Kidney (tissue), 13 donors: ENCODE measurements at regions not wholly inside any gene's neighbourhood (a gene's known extent, or its start where the extent isn't known, plus 50 kb on each side); places are given as distances from the start of the nearest gene placed in this dataset.

Source experiments
- DNase-seq, 5 donors: peaks; one replicate each; pipeline ENCODE4 v3.0.0-alpha.2; 2013 to 2020
- FAIRE-seq: peaks from 2 replicates; lab custom pipeline; 2012; peaks lifted over from hg19 to GRCh38; lab: Jason Lieb, UNC
- H3K27ac ChIP-seq, 2 donors: one replicate each; pipeline ENCODE4 v1.7.0; 2013; ENCODE audit warnings: low read depth in 2 of 2, low read length in 2 of 2, inconsistent platforms in 1 of 2
- H3K27me3 ChIP-seq: one replicate; pipeline ENCODE4 v1.7.1; 2013; ENCODE audit warnings: low read length, inconsistent platforms; ENCODE audit not compliant: control insufficient read depth, insufficient read depth
- H3K36me3 ChIP-seq, 3 donors: one replicate each; pipeline versions ENCODE4 v1.7.0 to v1.7.1; 2013; ENCODE audit warnings: low read length in 3 of 3, control low read depth in 1 of 3, inconsistent platforms in 1 of 3; ENCODE audit not compliant: insufficient read depth in 3 of 3, control insufficient read depth in 2 of 3
- H3K4me1 ChIP-seq, 3 donors: one replicate each; pipeline versions ENCODE4 v1.7.0 to v1.7.1; 2013; ENCODE audit warnings: low read length in 3 of 3, inconsistent platforms in 1 of 3, low read depth in 1 of 3; ENCODE audit not compliant: control insufficient read depth in 2 of 3, insufficient read depth in 2 of 3
- H3K4me3 ChIP-seq, 3 donors: one replicate each; pipeline versions ENCODE4 v1.7.0 to v1.8.1; 2013; ENCODE audit warnings: low read length in 3 of 3, control low read depth in 1 of 3, inconsistent platforms in 1 of 3
- H3K9ac ChIP-seq, 3 donors: one replicate each; pipeline versions ENCODE4 v1.7.0 to v1.7.1; 2013; ENCODE audit warnings: low read length in 3 of 3, control low read depth in 1 of 3, inconsistent platforms in 1 of 3
- H3K9me3 ChIP-seq, 3 donors: one replicate each; pipeline versions ENCODE4 v1.7.0 to v1.7.1; 2013; ENCODE audit warnings: low read length in 3 of 3, control low read depth in 1 of 3, inconsistent platforms in 1 of 3; ENCODE audit not compliant: control insufficient read depth in 2 of 3, insufficient read depth in 1 of 3
- intact Hi-C: fragments of 100-400 bp; cut with DNase I; formaldehyde crosslinking; loops from one replicate; pipeline ENCODE4 v1.11.1; 2022
- TF ChIP-seq, protein P1 (sequence below): IDR thresholded peaks from 3 replicates; pipeline ENCODE4 v1.5.1; 2012; ENCODE audit warnings: mild to moderate bottlenecking, moderate library complexity, borderline replicate concordance; ENCODE audit not compliant: insufficient read depth; ENCODE audit errors: extremely low read depth
- donor health status: control.
- donor health status: control.
- donor health status: control.
- donor health status: control.
- donor health status: control.
- donor health status: DM: yes; HTN: yes; CAD: no.
- donor health status: Normal renal cell carcinoma (clear cell type).

- H3K9me3 ChIP-seq: no peaks in the 10 kb centered on the region
- H3K9ac ChIP-seq: no peak overlapping the region
- intact Hi-C loops: no loop called here
- H3K27ac ChIP-seq: no peak overlapping the region
- DNase-seq (no peak), FAIRE-seq (no peak)
- no peaks in the 10 kb centered on the region for H3K36me3 ChIP-seq
- H3K4me3 ChIP-seq: no peak overlapping the region
- TF ChIP-seq, protein P1, sequence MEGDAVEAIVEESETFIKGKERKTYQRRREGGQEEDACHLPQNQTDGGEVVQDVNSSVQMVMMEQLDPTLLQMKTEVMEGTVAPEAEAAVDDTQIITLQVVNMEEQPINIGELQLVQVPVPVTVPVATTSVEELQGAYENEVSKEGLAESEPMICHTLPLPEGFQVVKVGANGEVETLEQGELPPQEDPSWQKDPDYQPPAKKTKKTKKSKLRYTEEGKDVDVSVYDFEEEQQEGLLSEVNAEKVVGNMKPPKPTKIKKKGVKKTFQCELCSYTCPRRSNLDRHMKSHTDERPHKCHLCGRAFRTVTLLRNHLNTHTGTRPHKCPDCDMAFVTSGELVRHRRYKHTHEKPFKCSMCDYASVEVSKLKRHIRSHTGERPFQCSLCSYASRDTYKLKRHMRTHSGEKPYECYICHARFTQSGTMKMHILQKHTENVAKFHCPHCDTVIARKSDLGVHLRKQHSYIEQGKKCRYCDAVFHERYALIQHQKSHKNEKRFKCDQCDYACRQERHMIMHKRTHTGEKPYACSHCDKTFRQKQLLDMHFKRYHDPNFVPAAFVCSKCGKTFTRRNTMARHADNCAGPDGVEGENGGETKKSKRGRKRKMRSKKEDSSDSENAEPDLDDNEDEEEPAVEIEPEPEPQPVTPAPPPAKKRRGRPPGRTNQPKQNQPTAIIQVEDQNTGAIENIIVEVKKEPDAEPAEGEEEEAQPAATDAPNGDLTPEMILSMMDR: no peak
- no peaks in the 10 kb centered on the region for H3K27me3 ChIP-seq
- no peaks in the 10 kb centered on the region for H3K4me1 ChIP-seq
Observed at GRCh38 chr6:113660819-113661218, 196.3 kb upstream of the MARCKS start.

DNA sequence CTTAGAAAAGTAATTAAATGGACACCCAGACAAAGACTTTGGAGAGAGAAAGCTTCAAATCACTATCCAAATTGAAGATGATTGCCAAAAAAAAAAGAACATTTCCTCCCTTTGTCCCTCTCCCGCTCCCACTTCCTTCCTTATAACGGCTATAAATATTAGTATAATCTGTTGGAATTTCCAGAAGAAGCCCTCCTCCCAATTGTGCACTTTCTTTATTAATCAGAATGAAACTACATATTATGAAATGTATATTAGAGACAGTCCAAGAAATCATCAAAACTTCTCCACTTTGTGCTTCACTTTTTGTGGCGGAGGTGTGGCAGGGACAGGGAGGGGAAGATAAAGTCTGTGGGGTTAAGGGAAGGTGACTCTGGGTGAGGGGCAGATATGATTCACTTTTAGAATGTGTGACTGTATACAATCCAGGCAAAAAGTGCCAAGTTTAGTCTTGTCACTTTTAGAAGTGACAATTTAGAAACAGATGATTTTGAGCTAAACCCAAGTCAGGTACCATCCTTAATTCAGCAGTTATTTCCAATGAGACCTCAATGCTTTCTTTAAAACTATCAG lies 195.0 kb upstream of the MARCKS start:
- TF ChIP-seq, protein P1: no peak
- DNase-seq (no peak), FAIRE-seq (no peak)
- Histone ChIP-seq H3K4me1 (no peaks in the 10 kb centered on the region), H3K9me3 (no peaks in the 10 kb centered on the region), H3K27me3 (no peaks in the 10 kb centered on the region), H3K27ac (no peak overlapping the region), H3K4me3 (no peak overlapping the region), H3K36me3 (no peaks in the 10 kb centered on the region), H3K9ac (no peak overlapping the region)
- intact Hi-C loops: no loop called here

GRCh38 chr6:113662688-113663333 lies 194.3 kb upstream of the MARCKS start:
- H3K9me3 ChIP-seq: no peaks in the 10 kb centered on the region
- no peaks in the 10 kb centered on the region for H3K27me3 ChIP-seq
- FAIRE-seq (no peak), DNase-seq (no peak)
- no peaks in the 10 kb centered on the region for H3K4me1 ChIP-seq
- H3K4me3 ChIP-seq: no peak overlapping the region
- H3K9ac ChIP-seq: no peak overlapping the region
- intact Hi-C loops: no loop called here
- H3K27ac ChIP-seq: no peak overlapping the region
- TF ChIP-seq, protein P1: no peak
- no peaks in the 10 kb centered on the region for H3K36me3 ChIP-seq

GRCh38 chr6:113664909-113665308 lies 192.2 kb upstream of the MARCKS start:
- Histone ChIP-seq H3K9me3 (no peaks in the 10 kb centered on the region), H3K27ac (no peak overlapping the region), H3K4me1 (no peaks in the 10 kb centered on the region), H3K36me3 (no peaks in the 10 kb centered on the region), H3K4me3 (no peak overlapping the region), H3K27me3 (no peaks in the 10 kb centered on the region), H3K9ac (no peak overlapping the region)
- FAIRE-seq: no peak
- TF ChIP-seq, protein P1: no peak
- intact Hi-C loops: no loop called here
- DNase-seq: no peak
